D721Med (cell line): ENCODE measurements at regions not wholly inside any gene's neighbourhood (a gene's known extent, or its start where the extent isn't known, plus 50 kb on each side); places are given as distances from the start of the nearest gene placed in this dataset.
"Not testable (repeated sequence)": the region's sequence is repeated elsewhere in the genome, so short reads cannot be mapped to it uniquely, and the experiment has no call there.

Experiments
- DNase-seq: peaks from one replicate; pipeline ENCODE4 v3.0.0; 2011; ENCODE audit warnings: low spot score; ENCODE audit not compliant: insufficient read length
- FAIRE-seq: peaks from 2 replicates; lab custom pipeline; 2011; peaks lifted over from hg19 to GRCh38; lab: Jason Lieb, UNC
- CTCF ChIP-seq: IDR thresholded peaks from 2 replicates; pipeline ENCODE4 v1.5.1; 2012; ENCODE audit warnings: mild to moderate bottlenecking, control low read depth; ENCODE audit not compliant: insufficient read depth; ENCODE audit errors: missing control alignments

DNA sequence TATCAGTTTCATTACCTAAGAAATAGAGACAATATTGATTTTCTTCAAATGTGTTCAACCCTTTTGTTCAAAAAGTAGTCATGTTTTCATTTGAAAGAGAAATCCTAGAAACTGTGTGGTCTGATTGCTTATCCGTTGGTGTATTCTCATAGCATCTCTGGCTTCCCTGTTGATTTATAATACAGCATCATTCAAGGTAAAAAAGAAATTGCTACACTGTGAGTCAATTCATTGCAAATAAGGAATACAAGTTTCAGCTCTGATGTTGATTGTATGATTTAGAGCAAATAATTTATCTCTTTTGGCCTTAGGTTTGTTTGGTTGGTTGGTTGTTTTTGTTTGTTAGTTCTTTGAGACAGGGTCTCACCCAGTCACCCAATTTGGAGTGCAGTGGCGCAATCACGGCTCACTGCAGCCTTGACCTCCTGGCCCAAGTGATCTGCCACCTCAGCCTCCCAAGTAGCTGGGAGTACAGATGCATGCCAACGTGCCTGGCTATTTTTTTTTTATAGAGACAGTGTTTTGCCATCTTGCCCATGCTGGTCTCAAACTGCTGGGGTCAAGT is 185.5 kb upstream of the TNFAIP3 start:
- no peak for TF ChIP-seq CTCF
- FAIRE-seq (no peak), DNase-seq (no peak)

GRCh38 chr6:137682658-137683057 is 184.4 kb upstream of the TNFAIP3 start:
- not testable (repeated sequence) for FAIRE-seq, DNase-seq

GRCh38 chr6:137683916-137684315 is 183.1 kb upstream of the TNFAIP3 start:
- no peak for TF ChIP-seq CTCF
- no peak for DNase-seq
- no peak for FAIRE-seq

GRCh38 chr6:137685798-137686375 is 181.2 kb upstream of the TNFAIP3 start:
- DNase-seq (no peak), FAIRE-seq (no peak)
- TF ChIP-seq CTCF, result no peak

DNA sequence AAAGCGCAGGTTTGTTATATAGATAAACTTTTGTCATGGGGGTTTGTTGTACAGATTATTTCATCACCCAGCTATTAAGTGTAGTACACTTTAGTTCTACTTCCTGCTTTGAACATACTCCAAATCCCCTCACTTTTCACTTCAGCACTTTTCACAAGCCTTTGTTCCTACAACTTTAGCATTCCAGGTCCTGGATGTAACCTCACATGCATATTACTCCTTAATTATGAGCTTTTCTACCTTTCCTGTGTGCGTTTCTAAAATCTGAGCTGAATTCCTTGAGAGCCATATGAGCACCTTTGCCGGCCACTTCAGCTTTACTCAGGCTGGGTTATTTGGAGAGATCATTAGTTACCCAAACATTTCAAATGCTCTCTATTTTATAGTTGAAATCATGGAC is 179.2 kb upstream of the TNFAIP3 start:
- TF ChIP-seq CTCF, result no peak
- FAIRE-seq (no peak), DNase-seq (no peak)

DNA sequence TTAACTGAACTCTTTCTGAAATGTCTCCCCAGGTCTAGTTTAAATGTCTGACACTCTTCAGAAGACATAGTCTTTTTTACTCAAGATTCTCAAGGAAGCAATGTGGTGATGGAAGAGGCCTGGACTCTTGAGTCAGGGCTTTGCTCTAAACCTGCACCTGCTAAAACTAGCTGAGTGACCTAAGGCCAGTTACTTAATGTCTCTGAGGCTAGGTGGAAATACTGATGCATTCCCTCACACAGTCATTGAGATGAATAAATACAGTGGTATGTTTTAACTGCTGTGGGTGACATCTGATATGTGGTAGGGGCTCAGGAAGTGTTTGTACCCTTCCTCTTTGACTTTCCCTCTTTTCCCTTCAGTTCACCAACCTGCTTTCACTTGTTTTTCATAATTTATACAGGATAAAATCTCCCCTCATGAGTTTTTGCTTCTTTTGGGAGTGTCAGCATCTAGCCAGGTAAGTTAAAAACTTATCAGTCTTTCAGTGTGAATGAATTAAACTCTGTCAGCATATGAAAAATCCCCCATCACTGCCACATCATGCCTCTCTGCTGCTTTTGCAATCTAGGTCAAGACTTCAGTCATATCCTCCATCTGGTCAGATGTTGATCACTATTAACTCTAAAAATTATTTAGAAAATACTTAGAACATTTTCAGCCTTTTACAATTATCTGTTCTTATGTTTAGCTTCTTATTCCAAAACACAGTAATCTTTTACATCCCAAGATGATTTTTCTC is 178.7 kb upstream of the TNFAIP3 start:
- no peak for FAIRE-seq
- no peak for TF ChIP-seq CTCF
- no peak for DNase-seq

DNA sequence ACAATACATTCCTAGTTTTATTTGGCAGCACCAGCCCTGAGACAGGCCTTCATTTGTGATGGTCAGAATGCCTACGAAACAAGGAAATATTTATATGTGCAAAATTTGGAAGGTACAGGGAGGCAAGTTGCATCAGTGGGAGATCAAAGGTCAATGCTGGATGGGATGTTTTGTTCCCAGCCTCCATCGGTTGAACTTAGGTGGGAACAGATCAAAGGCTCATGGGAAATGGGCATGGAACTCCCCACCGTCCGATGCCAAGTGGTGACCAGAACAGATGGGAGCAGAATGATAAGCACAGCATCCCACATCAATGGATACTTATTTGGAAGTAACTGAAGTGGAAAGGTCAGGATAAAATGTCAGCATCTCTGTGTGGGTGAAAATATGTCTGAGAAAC is 177.7 kb upstream of the TNFAIP3 start:
- no peak for DNase-seq
- TF ChIP-seq CTCF, result no peak
- FAIRE-seq, result no peak
